H1 (cell line): ENCODE measurements at regions not wholly inside any gene's neighbourhood (a gene's known extent, or its start where the extent isn't known, plus 50 kb on each side); places are given as distances from the start of the nearest gene placed in this dataset.

ENCODE experiments used
- EGR1 ChIP-seq: IDR thresholded peaks from 2 replicates; pipeline ENCODE4 v1.6.1; 2011; ENCODE audit warnings: low read depth, low read length, borderline replicate concordance
- POLR2A ChIP-seq, 2 experiments: IDR thresholded peaks; 1 replicate in 1 of 2; 2 replicates in 1 of 2; pipeline ENCODE4 v1.6.1; 2011; ENCODE audit warnings: low read depth in 2 of 2, low read length in 2 of 2, mild to moderate bottlenecking in 2 of 2; ENCODE audit errors: control extremely low read depth in 1 of 2
- POLR2AphosphoS5 ChIP-seq: IDR thresholded peaks from 2 replicates; pipeline ENCODE4 v1.6.1; 2011; ENCODE audit warnings: low read depth, low read length
- SIN3A ChIP-seq, 2 experiments: IDR thresholded peaks in 1 of 2; conservative IDR thresholded peaks in 1 of 2; 2 replicates each; pipeline ENCODE4 v1.6.1; 2011 to 2012; ENCODE audit warnings: low read length in 2 of 2, improper control_type of control experiment in 1 of 2, low read depth in 1 of 2, mild to moderate bottlenecking in 1 of 2
- TAF7 ChIP-seq: optimal IDR thresholded peaks from 2 replicates; pipeline ENCODE3; 2011; ENCODE audit warnings: low read depth, mild to moderate bottlenecking, inconsistent platforms, low read length, moderate library complexity, borderline replicate concordance
- TEAD4 ChIP-seq: IDR thresholded peaks from 2 replicates; pipeline ENCODE4 v1.6.1; 2012; ENCODE audit warnings: low read depth, low read length, inconsistent platforms, mixed read lengths
- YY1 ChIP-seq: IDR thresholded peaks from 2 replicates; pipeline ENCODE4 v1.6.1; 2011; ENCODE audit warnings: low read depth, mild to moderate bottlenecking, low read length
- ZNF274 ChIP-seq: IDR thresholded peaks from 2 replicates; pipeline ENCODE4 v1.7.0; 2012; ENCODE audit warnings: low read length, borderline replicate concordance; ENCODE audit errors: extremely low read depth
- TF ChIP-seq, protein P1 (sequence below), 3 experiments: IDR thresholded peaks; 1 replicate in 2 of 3; 2 replicates in 1 of 3; pipeline versions ENCODE4 v1.5.1 to v1.6.1; 2011; ENCODE audit warnings: low read length in 3 of 3, mild to moderate bottlenecking in 3 of 3, inconsistent platforms in 2 of 3, low read depth in 1 of 3, moderate library complexity in 1 of 3; ENCODE audit not compliant: insufficient read depth in 1 of 3; ENCODE audit errors: control extremely low read depth in 1 of 3
- TF ChIP-seq, protein P2 (sequence below): IDR thresholded peaks from 2 replicates; pipeline ENCODE4 v1.6.1; 2011; ENCODE audit warnings: low read depth, mild to moderate bottlenecking, low read length; ENCODE audit not compliant: insufficient read depth

DNA sequence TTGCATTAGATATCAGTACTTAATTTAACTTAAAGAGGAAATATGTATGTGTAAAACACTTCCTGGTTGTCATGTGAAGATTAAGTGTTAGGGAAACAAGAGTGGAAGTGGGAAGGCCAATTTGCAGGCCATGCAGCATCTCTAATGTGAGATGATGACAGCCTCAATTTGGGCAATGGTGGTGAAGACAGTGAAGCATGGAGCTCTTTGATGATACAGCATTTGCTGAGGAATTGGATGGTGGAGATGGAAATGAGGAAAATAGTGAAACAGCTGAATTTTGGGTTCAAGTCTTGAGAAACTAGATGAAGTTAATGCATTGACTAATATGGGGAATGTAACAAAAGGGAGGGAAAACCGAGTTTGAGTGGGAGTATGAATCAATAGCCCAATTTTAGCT, 231.7 kb upstream of the MIR17HG start:
- TF ChIP-seq, protein P1, sequence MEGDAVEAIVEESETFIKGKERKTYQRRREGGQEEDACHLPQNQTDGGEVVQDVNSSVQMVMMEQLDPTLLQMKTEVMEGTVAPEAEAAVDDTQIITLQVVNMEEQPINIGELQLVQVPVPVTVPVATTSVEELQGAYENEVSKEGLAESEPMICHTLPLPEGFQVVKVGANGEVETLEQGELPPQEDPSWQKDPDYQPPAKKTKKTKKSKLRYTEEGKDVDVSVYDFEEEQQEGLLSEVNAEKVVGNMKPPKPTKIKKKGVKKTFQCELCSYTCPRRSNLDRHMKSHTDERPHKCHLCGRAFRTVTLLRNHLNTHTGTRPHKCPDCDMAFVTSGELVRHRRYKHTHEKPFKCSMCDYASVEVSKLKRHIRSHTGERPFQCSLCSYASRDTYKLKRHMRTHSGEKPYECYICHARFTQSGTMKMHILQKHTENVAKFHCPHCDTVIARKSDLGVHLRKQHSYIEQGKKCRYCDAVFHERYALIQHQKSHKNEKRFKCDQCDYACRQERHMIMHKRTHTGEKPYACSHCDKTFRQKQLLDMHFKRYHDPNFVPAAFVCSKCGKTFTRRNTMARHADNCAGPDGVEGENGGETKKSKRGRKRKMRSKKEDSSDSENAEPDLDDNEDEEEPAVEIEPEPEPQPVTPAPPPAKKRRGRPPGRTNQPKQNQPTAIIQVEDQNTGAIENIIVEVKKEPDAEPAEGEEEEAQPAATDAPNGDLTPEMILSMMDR (IDR thresholded peaks at IDR 0.05; ENCODE audit: control extremely low read depth in 1 of 3, insufficient read depth in 1 of 3, low read depth in 1 of 3, low read length in 3 of 3), result no peak
- TF ChIP-seq POLR2A (IDR thresholded peaks at IDR 0.05; ENCODE audit: control extremely low read depth in 1 of 2, low read depth in 2 of 2, low read length in 2 of 2), result no peak
- TF ChIP-seq POLR2AphosphoS5, result no peak
- TF ChIP-seq YY1, result no peak
- TF ChIP-seq TEAD4, result no peak
- TF ChIP-seq ZNF274, result no peak
- no peak for TF ChIP-seq EGR1
- TF ChIP-seq TAF7, result no peak
- no peak for TF ChIP-seq SIN3A (conservative IDR thresholded peaks at IDR 0.05 in 1 of 2, IDR thresholded peaks at IDR 0.05 in 1 of 2; ENCODE audit: low read depth in 1 of 2, low read length in 2 of 2)
- TF ChIP-seq, protein P2, sequence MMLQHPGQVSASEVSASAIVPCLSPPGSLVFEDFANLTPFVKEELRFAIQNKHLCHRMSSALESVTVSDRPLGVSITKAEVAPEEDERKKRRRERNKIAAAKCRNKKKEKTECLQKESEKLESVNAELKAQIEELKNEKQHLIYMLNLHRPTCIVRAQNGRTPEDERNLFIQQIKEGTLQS, result no peak
